Brain microvascular endothelial cell (primary cell): ENCODE measurements at regions not wholly inside any gene's neighbourhood (a gene's known extent, or its start where the extent isn't known, plus 50 kb on each side); places are given as distances from the start of the nearest gene placed in this dataset.

Source experiments
- DNase-seq: peaks from one replicate; pipeline ENCODE4 v3.0.0-alpha.2; 2020
- H3K27ac ChIP-seq: fragments of 250-450 bp; sonication (Bioruptor Pico); 2 replicates; pipeline ENCODE4 v1.5.1; 2020; ENCODE audit warnings: mild to moderate bottlenecking, moderate library complexity
- H3K27me3 ChIP-seq: fragments of 250-450 bp; sonication (Bioruptor Pico); replicated peaks from 2 replicates; pipeline ENCODE4 v1.5.1; 2020; ENCODE audit warnings: mild to moderate bottlenecking
- H3K36me3 ChIP-seq: fragments of 250-450 bp; sonication (Bioruptor Pico); replicated peaks from 2 replicates; pipeline ENCODE4 v1.5.1; 2020; ENCODE audit warnings: mild to moderate bottlenecking
- H3K4me3 ChIP-seq: 2 replicates; pipeline ENCODE4 v1.5.1; 2011; ENCODE audit warnings: low read depth, mild to moderate bottlenecking, control low read depth, low read length, moderate library complexity
- in situ Hi-C: cut with HindIII; loops from 2 replicates; pipeline ENCODE4 v1.10.0; 2017; ENCODE audit warnings: low sequenced_read_pairs, low pct_ligation_motif_present
- TF ChIP-seq, protein P1 (sequence below): IDR thresholded peaks from 2 replicates; pipeline ENCODE4 v1.5.1; 2011; ENCODE audit warnings: low read depth, mild to moderate bottlenecking, moderate library complexity, low read length, control low read depth, inconsistent platforms; ENCODE audit errors: missing control alignments

DNA sequence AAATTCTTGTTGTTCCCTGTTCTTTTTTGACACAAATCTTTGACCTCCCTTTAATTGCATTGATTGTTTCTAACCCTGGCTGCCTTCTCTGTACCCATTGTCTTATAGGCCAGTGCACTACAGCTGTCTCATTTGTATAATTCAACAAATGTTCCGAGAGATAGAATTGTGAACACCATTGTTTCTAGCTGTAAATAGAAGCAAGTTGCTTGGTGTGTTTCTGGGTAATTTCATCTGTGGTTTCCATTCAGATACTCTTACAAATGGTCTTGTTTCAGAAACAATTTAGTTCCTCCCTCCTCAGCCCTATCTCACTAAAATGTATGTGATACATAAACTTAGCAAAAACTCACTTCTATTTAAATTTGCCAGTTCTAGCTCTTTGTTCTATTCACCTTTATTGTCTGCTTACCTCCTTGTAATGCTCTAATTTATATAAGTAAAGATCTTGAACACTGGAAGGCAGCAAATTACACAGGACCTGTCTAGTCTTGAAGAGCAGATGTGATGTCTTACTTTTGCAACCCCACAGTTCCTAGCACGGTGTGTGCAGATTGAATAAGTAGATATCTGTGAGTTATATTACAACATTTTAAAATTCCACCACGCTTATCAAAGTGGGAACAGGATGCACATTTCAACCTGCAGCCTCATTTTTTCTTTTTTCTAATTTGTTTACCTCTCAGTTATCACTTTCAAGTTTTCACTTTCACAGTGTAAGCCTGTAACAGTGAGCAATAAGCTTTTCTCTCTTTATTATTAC is 515.6 kb upstream of the ZP4 start:
- in situ Hi-C loops = no loop called here
- DNase-seq = no peak
- H3K36me3 ChIP-seq = no peaks in the 10 kb centered on the region
- H3K27me3 ChIP-seq = no peaks in the 10 kb centered on the region
- TF ChIP-seq, protein P1, sequence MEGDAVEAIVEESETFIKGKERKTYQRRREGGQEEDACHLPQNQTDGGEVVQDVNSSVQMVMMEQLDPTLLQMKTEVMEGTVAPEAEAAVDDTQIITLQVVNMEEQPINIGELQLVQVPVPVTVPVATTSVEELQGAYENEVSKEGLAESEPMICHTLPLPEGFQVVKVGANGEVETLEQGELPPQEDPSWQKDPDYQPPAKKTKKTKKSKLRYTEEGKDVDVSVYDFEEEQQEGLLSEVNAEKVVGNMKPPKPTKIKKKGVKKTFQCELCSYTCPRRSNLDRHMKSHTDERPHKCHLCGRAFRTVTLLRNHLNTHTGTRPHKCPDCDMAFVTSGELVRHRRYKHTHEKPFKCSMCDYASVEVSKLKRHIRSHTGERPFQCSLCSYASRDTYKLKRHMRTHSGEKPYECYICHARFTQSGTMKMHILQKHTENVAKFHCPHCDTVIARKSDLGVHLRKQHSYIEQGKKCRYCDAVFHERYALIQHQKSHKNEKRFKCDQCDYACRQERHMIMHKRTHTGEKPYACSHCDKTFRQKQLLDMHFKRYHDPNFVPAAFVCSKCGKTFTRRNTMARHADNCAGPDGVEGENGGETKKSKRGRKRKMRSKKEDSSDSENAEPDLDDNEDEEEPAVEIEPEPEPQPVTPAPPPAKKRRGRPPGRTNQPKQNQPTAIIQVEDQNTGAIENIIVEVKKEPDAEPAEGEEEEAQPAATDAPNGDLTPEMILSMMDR = no peak
- no peak overlapping the region for H3K4me3 ChIP-seq
- H3K27ac ChIP-seq = no peak overlapping the region

DNA sequence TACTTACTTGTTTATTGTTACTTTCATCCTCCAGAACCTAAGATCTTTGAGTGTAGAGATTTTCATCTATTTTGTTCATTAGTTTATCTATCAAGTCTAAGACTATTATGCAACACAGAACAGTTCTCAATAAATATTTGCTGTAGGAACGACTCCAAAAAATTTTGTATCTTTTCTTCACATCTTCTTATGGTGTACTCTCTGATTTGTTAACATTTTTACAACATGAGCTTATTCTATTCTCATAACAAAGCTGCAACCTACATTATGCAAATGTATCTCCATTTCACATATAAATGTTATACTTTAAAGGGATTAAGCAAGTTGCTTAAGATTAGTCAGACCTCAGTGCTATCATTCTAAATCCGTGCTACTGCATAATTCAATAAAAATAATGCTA is 514.2 kb upstream of the ZP4 start:
- TF ChIP-seq, protein P1 = no peak
- Histone ChIP-seq H3K27me3 (no peaks in the 10 kb centered on the region), H3K36me3 (no peaks in the 10 kb centered on the region), H3K27ac (no peak overlapping the region), H3K4me3 (no peak overlapping the region)
- DNase-seq = no peak
- in situ Hi-C loops = no loop called here

DNA sequence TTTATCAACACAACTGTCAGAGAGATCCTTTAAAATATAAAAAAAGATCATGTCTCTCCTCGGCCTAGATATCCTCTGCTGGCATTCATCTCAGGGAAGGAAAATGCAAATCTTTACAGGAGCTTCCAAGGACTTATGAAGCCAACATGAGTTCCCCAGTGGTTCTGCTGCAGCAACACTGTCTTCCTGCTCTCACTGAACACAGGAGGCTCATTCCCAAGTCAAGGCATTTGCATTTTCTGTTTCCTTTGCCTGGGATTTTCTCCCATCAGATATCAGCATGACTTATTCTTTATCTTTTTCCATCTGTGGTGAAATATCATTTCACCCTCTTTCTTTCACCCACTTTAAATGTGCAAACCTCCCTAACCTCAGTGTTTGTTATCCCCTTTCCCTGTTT is 513.8 kb upstream of the ZP4 start:
- peak; percentile 2 for DNase-seq
- H3K4me3 ChIP-seq = no peak overlapping the region
- no peak overlapping the region for H3K27ac ChIP-seq
- in situ Hi-C loops = no loop called here
- no peaks in the 10 kb centered on the region for H3K36me3 ChIP-seq
- TF ChIP-seq, protein P1 = no peak
- H3K27me3 ChIP-seq = no peaks in the 10 kb centered on the region

DNA sequence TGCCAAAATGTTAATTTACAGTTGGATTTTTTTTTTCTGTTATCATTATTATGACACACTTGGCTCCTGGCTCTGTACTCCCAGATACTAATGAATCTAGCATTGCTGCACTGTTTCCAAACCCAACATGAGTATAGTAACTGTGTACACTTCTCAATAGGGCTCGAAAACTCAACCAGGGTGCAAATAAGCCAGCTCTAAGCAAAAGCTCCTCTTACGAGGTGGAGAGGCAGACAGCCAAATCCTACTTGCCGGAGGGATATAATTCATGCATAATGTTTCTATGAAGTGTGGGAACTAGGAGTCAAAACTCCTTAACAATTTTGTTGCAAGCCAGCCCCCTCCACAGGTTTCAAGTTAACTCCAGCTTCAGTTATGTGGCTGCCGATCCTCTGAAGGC is 510.4 kb upstream of the ZP4 start:
- Histone ChIP-seq H3K4me3 (no peak overlapping the region), H3K27ac (no peak overlapping the region), H3K36me3 (no peaks in the 10 kb centered on the region), H3K27me3 (no peaks in the 10 kb centered on the region)
- in situ Hi-C loops = no loop called here
- no peak for DNase-seq
- TF ChIP-seq, protein P1 = no peak

DNA sequence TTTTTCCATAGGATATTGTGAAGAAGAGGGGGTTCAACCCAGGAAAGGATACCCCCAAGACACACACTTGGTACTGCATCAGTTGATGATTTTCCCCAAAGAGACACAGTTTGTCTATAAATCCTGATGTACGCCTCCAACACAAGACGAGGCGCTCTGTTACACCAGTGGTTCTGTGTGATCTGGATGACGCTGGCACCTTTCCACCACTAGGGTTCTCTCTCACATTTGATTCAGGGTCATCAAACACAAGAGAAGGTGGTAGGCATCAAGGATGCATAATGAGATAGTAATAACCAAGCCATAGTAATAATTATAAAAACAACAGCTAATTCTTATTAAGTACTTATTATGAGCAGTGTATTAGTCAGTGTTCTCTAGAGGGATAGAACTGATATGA is 508.8 kb upstream of the ZP4 start:
- Histone ChIP-seq H3K36me3 (no peaks in the 10 kb centered on the region), H3K27ac (no peak overlapping the region), H3K4me3 (no peak overlapping the region), H3K27me3 (no peaks in the 10 kb centered on the region)
- DNase-seq = no peak
- TF ChIP-seq, protein P1 = peak; percentile 44
- in situ Hi-C loops = no loop called here

DNA sequence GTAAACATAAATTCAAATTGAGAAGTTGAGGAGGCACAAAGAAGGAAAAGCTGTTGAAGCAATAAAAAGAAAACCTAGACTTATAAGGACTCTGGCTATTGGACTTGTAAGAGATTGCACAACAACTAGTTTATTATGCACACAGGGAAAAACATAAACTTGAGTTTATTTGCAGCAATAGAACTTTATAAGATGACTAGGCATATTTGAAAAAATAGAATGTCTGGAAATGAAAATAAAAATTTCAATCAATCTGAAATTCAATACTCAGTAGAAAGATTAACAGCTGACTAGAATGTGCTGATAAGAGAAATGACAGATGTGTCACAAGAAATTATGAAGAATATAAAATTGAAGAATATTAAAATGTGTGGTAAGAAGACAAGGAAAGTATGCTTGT is 505.4 kb upstream of the ZP4 start:
- TF ChIP-seq, protein P1 = no peak
- H3K36me3 ChIP-seq = no peaks in the 10 kb centered on the region
- no peaks in the 10 kb centered on the region for H3K27me3 ChIP-seq
- in situ Hi-C loops = no loop called here
- DNase-seq = no peak
- no peak overlapping the region for H3K27ac ChIP-seq
- H3K4me3 ChIP-seq = no peak overlapping the region
